GM19463 (cell line): ENCODE measurements at regions not wholly inside any gene's neighbourhood (a gene's known extent, or its start where the extent isn't known, plus 50 kb on each side); places are given as distances from the start of the nearest gene placed in this dataset.

Experiments
- ATAC-seq: cut with Tn5 transposase; IDR thresholded peaks from one replicate; pipeline ENCODE4 v1.9.1; 2021; ENCODE audit warnings: mild to moderate bottlenecking, moderate library complexity; ENCODE audit not compliant: unreplicated experiment

DNA sequence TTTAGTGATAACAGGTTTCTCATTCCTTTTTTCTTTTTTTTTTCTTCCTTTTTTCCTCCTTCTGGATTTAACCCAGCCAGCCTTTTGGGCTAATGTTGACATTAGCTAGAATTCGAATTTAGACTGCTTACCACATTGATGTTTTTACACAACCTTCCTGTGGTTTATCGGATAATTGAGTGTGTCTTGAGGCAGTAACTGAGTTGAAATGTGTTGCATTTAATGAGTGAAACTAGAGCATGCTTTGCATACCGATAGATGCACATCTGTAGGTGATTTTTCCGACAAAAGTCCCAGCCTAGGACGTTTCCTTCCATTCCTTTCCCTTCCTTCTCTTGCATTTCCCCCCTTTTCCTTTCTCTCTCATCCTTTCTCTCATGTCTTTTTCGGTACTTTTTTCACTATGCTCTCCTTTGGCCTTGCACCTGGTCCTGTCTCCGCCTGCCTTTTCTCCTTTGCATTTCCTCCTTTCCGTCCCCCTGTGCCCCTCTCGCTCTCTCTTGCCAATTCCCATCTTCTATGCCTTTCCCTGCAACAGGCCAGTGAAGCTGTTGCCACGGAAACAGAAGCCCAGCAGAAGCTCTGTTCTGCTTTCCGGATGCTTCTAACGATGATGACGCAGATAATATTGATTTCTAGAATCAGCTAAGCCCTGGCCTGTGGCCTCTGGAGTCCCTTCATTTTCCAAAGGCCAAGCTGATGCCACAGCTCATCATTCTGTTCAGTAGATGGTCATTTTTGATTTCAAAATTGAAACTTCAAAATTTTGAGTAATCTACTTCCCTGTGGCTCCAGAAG is 76.1 kb downstream of the SLC25A47 start:
- no peak for ATAC-seq

DNA sequence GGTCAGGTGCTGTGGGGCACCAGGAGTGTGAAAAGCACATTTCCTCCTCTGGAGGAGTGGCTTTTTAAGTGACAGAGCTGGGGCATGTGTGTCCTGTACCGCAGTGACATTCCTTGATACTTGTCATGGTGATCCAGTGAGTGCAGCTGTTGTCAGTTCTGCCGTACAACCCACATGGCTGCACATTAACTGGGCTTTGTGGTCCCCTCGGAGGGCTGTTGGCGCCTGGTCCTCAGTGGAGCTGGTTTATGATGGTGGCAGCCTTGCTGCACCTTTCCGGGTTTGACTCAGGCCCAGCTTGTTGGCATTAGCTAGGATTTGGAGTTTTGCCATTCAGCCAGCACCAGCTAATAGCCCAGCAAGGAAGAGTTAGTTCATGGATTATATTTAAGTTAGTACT is 77.0 kb downstream of the SLC25A47 start:
- ATAC-seq, result no peak

DNA sequence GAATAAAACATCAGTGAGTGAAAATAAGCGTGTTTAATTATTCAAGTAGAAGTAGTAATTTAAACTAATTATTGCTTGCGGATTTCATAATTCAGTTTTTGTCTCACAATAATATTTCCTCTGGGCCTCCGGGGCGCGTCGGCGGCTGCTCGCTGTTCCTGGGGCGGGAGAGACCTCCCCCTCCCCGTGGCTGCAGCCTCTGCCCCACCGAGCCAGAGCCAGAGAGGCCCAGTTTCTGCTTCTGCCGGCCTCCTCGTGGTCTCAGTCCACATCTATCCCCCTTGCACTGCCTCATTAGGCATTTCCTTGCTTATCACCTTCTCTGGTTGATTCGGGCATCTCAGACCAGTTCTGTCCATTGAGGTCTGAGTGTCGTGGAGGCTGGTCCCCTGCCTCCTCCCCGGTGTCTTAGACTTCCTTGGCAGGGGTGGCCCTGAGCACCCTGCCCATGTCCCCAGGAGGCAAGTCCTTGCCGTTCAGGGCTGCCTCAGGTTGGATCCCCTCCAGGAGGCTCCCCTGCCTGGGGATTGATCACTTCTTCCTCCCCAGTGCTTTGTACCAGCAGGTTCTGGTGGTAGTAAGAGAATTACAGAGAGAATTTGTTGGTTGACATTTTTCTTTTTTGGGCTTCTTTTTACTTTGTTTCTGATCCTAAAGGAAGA is 78.0 kb downstream of the SLC25A47 start:
- no peak for ATAC-seq

DNA sequence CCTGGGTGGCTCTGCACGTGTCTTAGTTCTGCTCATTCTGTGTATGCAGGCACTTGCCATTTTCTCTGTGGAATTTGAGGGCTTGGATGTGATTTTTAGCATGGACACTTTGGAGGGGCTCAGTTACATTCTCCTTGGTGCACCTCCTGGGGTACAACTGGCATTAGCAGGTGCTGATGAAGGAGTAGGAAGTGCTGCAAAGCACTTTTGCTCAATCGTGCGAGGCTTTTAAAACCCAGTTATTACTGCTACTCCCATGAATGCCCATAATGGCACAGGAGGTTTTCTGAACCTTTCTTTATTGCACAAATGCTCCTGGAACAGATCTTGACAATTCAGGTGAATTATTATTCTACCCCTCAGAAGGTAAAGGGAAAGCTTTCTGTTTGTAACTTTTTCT is 78.7 kb downstream of the SLC25A47 start:
- ATAC-seq, result no peak

GRCh38 chr14:100402631-100403030 is 79.5 kb downstream of the SLC25A47 start:
- ATAC-seq, result no peak

GRCh38 chr14:100403105-100403504 is 80.0 kb downstream of the SLC25A47 start:
- ATAC-seq, result no peak

DNA sequence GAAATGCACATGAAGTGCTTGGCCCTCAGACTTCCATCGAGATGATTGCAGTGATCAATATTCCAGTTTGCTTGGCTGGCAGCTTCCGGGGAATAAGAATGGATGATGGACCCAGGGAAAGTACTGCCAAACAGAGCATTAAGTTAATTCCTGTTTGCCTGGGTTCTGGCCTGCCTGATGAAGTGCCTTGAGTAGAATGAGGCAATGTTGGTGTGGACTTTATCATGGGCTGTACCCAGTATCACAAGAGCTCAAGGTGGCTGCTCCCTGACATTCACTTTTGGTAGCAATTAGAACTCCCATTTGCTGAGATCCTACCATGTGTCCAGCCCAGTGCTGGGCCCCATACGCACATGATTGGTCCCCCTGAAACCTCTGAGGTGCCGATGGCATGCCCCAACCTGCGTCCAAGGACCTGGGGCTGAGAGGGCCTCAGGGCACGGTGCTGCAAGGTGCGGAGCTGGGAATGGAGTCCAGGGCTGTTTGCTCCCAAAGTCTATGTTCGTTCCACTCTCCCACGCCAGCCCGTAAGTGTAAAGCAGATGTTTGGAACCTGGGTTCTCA is 80.7 kb downstream of the SLC25A47 start:
- no peak for ATAC-seq

- no peak for ATAC-seq
Measured at GRCh38 chr14:100404419-100404818, 81.3 kb downstream of the SLC25A47 start.

- ATAC-seq, result no peak
Measured at GRCh38 chr14:100405760-100406455, 82.8 kb downstream of the SLC25A47 start.

- no peak for ATAC-seq
Measured at GRCh38 chr14:100406505-100407131, 83.5 kb downstream of the SLC25A47 start.

- ATAC-seq, result no peak
Measured at GRCh38 chr14:100407376-100408102, 84.4 kb downstream of the SLC25A47 start.

- ATAC-seq, result no peak
Measured at GRCh38 chr14:100408350-100409002, 85.3 kb downstream of the SLC25A47 start.

- no peak for ATAC-seq
Measured at GRCh38 chr14:100409003-100409360, 85.8 kb downstream of the SLC25A47 start.

DNA sequence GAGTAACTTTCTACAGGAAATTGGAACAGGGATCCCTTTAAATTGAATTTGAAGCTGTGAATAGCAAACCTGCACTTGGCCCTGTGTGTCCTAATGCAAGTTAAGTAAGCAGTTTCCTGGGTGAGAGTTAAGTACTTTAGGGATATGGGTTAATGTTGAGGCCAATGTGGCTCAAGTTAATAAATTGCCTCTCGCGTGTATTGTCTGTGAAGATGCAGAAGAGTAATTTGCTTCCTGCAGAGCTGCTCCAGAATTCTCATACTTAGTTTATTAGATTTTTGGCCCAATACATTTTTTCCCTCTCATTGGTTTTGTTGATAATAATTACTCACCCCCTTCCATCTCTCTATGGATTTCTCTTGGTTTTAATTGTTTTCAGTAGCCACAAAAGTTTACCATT is 86.5 kb downstream of the SLC25A47 start:
- no peak for ATAC-seq

DNA sequence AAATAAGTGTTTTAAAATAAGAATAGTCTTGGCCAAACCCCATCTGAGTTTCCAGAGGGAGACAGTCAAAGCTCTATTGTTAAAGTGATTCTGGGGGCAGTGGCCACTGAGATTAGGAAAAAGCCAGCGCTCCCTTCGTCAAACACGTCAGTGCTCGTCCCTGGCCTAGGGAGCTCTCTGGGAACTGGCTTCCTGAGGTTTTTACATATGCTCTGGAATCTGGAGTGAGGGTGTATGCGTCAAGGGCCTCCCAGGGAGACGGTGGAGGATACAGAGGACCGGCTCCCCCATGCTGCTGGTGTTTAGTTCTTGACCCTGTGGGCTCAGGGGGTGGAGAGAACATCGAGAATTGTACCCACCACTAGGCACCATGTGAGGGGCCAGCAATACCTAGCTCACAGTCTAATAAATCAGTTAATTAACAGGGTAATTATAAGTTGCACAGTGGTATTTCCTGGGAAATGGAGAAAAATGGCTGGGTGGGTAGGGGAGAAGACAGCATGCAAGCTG is 87.0 kb downstream of the SLC25A47 start:
- no peak for ATAC-seq

- no peak for ATAC-seq
Measured at GRCh38 chr14:100413699-100414098, 90.6 kb downstream of the SLC25A47 start.

- no peak for ATAC-seq
Measured at GRCh38 chr14:100415226-100415625, 92.1 kb downstream of the SLC25A47 start.

DNA sequence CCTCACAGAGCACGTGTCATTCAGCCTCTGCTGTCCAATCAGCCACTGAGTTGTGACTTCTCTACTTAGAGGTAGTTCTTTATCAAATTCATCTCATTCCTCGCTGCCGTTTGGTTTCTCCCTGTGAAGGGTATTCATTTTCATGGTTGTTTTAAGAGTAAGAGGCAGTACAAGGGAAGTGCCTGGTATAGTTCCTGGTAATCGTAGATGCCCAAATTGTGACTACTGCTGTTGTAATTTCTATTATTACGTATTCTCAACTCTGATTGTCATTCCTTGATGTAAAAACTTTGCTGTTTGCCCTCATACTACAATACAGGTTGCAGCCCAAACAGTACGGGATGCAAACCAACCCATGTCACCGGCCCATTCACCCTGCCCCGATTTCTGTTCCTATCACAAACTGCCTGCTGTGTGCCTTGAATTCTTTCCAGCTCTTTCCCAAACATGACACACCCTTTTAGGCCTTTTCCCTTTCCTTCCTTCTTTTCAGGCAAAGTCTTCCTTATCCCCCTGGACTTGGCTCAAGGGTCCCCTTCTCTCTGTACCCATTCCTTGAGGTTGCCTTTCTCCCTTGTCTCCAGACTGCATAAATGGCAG is 93.0 kb downstream of the SLC25A47 start:
- ATAC-seq, result no peak
